T-helper 2 cell treated with Interferon-gamma antibody and Interleukin-4, amounts not matched to agents 5 μg/mL and 100 μg/mL, for 36 hours (primary cell): ENCODE measurements at regions not wholly inside any gene's neighbourhood (a gene's known extent, or its start where the extent isn't known, plus 50 kb on each side); places are given as distances from the start of the nearest gene placed in this dataset.
"Not testable (repeated sequence)": the region's sequence is repeated elsewhere in the genome, so short reads cannot be mapped to it uniquely, and the experiment has no call there.

Source experiments
- DNase-seq: peaks from one replicate; pipeline ENCODE4 v3.0.0; 2021; ENCODE audit warnings: low spot score
- H3K27ac Mint-ChIP-seq: one replicate; pipeline ENCODE4 v1.8.0; 2021; ENCODE audit warnings: mild to moderate bottlenecking, mixed read lengths
- H3K27me3 Mint-ChIP-seq: one replicate; pipeline ENCODE4 v1.8.0; 2021; ENCODE audit warnings: low read depth, mixed read lengths
- H3K36me3 Mint-ChIP-seq: one replicate; pipeline ENCODE4 v1.8.0; 2021; ENCODE audit warnings: low read depth, mixed read lengths
- H3K4me1 Mint-ChIP-seq: one replicate; pipeline ENCODE4 v1.8.0; 2021; ENCODE audit warnings: low read depth, mixed read lengths
- H3K4me3 Mint-ChIP-seq: one replicate; pipeline ENCODE4 v1.8.0; 2022; ENCODE audit warnings: mild to moderate bottlenecking, moderate library complexity, mixed read lengths
- H3K9me3 Mint-ChIP-seq: one replicate; pipeline ENCODE4 v1.8.0; 2021; ENCODE audit warnings: mixed read lengths

DNA sequence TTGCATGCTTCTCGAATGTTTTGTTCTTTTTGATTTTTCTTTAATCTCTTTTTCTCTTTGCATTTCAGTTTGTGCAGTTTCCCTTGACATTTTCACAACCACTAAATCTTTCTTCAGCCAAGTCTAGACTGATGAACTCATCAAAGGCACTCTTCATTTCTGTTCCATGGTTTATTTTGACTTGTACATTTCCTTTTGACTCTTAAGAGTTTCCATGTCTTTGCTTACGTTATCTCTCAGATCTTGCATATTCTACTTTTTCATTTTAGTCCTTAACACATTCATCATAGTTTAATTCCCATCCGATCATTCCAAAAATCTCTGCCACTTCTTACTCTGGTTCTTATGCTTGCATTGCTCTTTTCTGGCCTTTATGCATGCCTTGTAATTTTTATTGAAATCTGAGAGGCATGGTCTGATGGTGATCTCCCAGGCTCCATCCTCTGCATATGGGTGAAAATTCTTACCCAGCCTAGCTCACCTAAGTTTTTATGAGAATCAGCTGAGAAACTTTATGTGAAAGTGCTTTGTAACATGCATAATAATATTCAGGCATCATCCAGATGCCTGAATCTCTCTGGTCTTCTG is 202.8 kb upstream of the IGFBP3 start:
- H3K9me3 Mint-ChIP-seq: no peaks in the 10 kb centered on the region

DNA sequence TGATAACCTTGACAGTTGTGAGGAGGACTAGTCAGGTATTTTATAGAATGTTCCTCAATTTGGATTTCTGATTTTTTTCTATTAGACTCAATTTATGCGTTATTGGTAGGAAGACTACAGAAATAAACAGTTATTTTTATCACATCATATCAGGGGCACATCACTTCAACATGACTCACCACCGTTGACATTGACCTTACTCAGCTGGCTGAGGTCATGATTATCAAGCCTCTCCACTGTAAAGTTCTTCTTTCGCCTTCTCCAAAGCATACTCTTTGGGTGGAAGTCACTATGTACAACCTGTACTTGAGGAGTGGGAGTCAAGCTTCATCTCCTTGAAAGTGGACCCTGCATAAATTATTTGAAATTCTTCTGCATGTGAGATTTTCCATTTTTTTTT is 194.3 kb upstream of the IGFBP3 start:
- Mint-ChIP-seq H3K4me3 (no peak overlapping the region), H3K27me3 (no peaks in the 10 kb centered on the region), H3K9me3 (no peaks in the 10 kb centered on the region), H3K36me3 (no peaks in the 10 kb centered on the region), H3K4me1 (no peaks in the 10 kb centered on the region), H3K27ac (no peak overlapping the region)
- DNase-seq: no peak

More for the DNA sequence above, 202.8 kb upstream of the IGFBP3 start:
- no peak for DNase-seq
- H3K36me3 Mint-ChIP-seq: no peaks in the 10 kb centered on the region
- H3K27ac Mint-ChIP-seq: no peak overlapping the region
- no peaks in the 10 kb centered on the region for H3K27me3 Mint-ChIP-seq
- no peaks in the 10 kb centered on the region for H3K4me1 Mint-ChIP-seq
- H3K4me3 Mint-ChIP-seq: no peak overlapping the region

DNA sequence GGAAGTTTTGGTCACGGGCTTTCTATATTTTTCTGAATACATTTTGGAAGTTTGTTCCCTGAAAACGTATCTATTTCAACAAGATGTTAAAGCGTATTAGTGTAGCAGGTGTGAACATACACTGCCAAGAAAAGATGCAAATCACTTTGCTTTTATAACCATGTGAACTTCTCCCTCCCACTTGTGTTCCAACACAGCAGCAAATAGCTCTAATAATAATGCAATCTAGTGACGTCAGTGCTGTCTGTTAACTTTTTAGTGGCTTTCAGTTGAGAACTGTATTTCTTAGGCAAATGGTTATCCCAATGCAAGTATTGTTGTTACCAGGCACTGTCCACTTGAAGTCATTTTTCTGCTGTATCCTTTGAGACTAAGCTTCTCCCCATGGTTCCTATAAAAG is 188.4 kb upstream of the IGFBP3 start:
- no peaks in the 10 kb centered on the region for H3K9me3 Mint-ChIP-seq
- no peak overlapping the region for H3K4me3 Mint-ChIP-seq
- no peak overlapping the region for H3K27ac Mint-ChIP-seq
- H3K27me3 Mint-ChIP-seq: no peaks in the 10 kb centered on the region
- DNase-seq: no peak
- H3K36me3 Mint-ChIP-seq: no peaks in the 10 kb centered on the region
- no peaks in the 10 kb centered on the region for H3K4me1 Mint-ChIP-seq

DNA sequence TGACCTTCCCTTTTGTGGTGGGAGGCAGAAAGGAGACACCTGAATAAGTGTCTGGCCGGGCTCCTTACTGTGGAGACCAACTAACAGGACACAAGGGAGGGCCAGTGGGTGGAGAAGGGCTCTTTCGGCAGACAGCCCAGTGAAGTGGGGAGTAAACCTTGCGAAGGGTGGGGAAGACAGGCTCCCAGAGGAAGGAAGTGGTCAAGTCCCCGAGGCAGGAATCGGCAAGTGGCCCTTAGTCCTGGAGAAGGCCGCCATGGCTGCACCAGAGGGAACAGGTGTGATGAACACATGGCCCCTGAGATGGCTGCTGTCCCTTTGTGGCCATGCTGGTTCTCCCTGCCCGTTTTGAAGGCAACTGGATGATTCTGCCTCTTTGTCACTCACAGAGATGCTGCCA is 187.2 kb upstream of the IGFBP3 start:
- no peaks in the 10 kb centered on the region for H3K36me3 Mint-ChIP-seq
- no peak overlapping the region for H3K27ac Mint-ChIP-seq
- no peaks in the 10 kb centered on the region for H3K4me1 Mint-ChIP-seq
- H3K9me3 Mint-ChIP-seq: no peaks in the 10 kb centered on the region
- H3K27me3 Mint-ChIP-seq: no peaks in the 10 kb centered on the region
- no peak for DNase-seq
- H3K4me3 Mint-ChIP-seq: no peak overlapping the region

DNA sequence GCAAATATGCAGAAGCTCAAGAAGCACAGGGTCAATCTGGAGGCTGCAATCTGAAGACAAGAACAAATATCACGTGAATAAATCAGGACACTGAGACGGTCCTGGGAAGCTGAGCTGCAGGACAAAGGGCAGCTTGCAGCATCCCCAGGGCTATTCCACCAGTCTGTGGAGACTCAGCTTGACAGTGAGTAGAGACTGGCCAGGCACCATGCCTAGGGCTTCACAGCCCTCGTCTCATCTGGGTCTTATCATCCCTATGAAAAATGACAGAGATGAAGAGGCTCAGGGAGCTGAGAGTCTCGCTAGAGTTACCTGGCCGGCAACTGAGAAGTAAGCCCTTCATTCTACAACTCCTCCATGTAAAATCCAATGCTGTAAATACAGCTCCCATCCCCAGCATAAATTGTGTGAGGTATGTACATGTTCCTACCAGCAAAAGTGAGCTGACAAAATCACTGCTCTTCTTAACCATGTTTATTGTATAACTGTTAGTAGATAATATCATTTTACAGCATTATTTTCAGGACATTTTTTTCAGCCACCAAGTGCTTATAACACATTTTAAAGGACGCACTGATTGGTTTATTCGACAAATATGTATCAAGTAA is 186.6 kb upstream of the IGFBP3 start:
- Mint-ChIP-seq H3K27me3 (no peaks in the 10 kb centered on the region), H3K27ac (no peak overlapping the region), H3K4me3 (no peak overlapping the region), H3K4me1 (no peaks in the 10 kb centered on the region), H3K9me3 (no peaks in the 10 kb centered on the region), H3K36me3 (no peaks in the 10 kb centered on the region)
- DNase-seq: no peak

DNA sequence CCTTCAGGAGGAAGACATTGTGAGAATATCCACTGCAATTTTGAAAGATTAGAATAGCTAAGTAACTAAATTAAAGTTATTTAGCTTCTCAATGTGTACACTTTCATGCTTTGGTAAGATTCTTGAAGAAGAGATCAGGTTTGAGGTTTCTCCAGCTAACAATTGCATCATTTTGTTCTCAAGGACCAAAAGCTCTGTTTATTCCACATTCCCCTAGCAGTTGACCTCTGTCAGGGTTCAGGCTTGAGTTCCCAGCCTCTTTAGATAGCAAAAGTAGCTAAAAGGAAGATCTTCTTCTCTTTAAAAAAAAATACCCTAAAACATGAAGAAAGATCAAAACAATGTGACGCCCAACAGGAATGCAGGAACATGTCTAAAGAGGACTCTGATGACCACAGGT is 179.4 kb upstream of the IGFBP3 start:
- no peaks in the 10 kb centered on the region for H3K27me3 Mint-ChIP-seq
- H3K27ac Mint-ChIP-seq: no peak overlapping the region
- no peak for DNase-seq
- no peaks in the 10 kb centered on the region for H3K9me3 Mint-ChIP-seq
- H3K4me1 Mint-ChIP-seq: no peaks in the 10 kb centered on the region
- H3K36me3 Mint-ChIP-seq: no peaks in the 10 kb centered on the region
- H3K4me3 Mint-ChIP-seq: no peak overlapping the region

DNA sequence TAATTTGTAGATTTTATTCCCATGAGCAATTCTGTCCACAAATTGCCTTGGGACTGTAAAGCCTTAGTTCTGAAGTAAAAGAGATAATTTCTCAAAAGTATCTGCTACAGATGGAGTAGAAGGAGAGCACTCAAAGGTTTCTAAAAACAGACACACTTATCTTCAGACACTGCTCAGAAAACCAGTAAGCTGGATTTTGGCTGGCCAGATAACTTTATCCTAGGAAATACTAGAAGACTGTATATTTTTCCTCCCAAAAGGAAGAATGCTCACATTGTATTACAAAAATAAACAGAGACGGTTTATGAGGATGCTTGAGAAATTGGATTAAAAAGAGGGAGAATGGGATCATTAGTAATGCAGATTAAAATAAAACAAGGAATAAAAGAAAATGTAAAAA is 178.0 kb upstream of the IGFBP3 start:
- no peak overlapping the region for H3K4me3 Mint-ChIP-seq
- no peaks in the 10 kb centered on the region for H3K9me3 Mint-ChIP-seq
- H3K27me3 Mint-ChIP-seq: no peaks in the 10 kb centered on the region
- no peaks in the 10 kb centered on the region for H3K36me3 Mint-ChIP-seq
- DNase-seq: no peak
- H3K4me1 Mint-ChIP-seq: no peaks in the 10 kb centered on the region
- no peak overlapping the region for H3K27ac Mint-ChIP-seq

DNA sequence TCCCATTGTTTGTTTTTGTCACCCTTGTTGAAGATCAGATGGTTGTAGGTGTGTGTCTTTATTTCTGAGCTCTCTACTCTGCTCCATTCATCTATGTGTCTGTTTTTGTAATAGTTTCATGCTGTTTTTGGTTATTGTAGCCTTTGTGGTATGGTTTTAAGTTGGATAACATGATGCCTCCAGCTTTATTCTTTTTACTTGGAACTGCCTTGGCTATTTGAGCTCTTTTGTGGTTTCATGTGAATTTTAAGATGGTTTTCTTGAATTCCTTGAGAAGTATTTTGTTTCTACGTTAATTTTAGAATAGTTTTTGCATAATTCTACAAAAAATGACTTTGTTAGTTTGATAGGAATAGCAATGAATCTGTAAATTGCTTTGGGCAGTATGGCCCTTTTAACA is 170.0 kb upstream of the IGFBP3 start:
- no peak overlapping the region for H3K4me3 Mint-ChIP-seq
- no peaks in the 10 kb centered on the region for H3K36me3 Mint-ChIP-seq
- peaks cover 5% of the 10 kb centered on the region for H3K9me3 Mint-ChIP-seq
- H3K27ac Mint-ChIP-seq: no peak overlapping the region
- H3K27me3 Mint-ChIP-seq: no peaks in the 10 kb centered on the region
- DNase-seq: no peak
- H3K4me1 Mint-ChIP-seq: no peaks in the 10 kb centered on the region

DNA sequence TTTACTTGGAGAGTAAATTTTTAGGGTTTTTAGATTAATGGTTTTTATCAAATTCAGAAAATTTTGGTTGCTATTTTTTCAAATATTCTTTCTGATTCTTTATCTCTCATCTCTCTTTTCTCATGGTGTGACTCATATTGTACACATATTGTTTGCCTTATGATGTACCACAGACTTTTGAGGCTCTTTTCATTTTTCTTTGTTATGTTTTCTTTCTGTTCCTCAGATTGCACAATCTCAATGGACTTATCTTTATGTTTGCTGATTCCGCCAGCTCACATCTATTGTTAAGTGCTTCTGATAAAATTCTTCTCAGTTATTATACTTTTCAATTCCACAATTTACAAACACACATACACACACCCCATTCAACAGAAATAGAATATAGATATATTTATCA is 168.2 kb upstream of the IGFBP3 start:
- Mint-ChIP-seq H3K9me3 (peaks cover 5% of the 10 kb centered on the region), H3K4me3 (no peak overlapping the region), H3K27me3 (no peaks in the 10 kb centered on the region), H3K36me3 (no peaks in the 10 kb centered on the region), H3K4me1 (no peaks in the 10 kb centered on the region), H3K27ac (no peak overlapping the region)
- no peak for DNase-seq

DNA sequence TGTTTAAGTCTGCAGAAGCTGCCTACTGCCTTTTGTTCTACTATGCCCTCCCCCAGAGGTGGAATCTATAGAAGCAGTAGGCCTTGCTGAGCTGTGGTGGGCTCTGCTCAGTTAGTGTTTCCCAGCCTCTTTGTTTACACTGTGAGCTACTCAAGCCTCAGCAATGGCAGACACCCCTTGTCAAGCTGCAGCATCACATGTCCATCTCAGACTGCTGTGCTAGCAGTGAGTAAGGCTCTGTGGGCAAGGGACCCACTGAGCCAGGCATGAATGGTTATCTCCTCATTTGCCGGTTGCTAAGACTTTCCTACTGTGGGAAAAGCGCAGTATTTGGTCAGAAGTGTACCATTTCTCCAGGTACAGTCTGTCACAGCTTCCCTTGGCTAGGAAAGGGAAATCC is 167.4 kb upstream of the IGFBP3 start:
- H3K4me3 Mint-ChIP-seq, H3K36me3 Mint-ChIP-seq, H3K4me1 Mint-ChIP-seq, DNase-seq, H3K9me3 Mint-ChIP-seq, H3K27ac Mint-ChIP-seq, H3K27me3 Mint-ChIP-seq: not testable (repeated sequence)

DNA sequence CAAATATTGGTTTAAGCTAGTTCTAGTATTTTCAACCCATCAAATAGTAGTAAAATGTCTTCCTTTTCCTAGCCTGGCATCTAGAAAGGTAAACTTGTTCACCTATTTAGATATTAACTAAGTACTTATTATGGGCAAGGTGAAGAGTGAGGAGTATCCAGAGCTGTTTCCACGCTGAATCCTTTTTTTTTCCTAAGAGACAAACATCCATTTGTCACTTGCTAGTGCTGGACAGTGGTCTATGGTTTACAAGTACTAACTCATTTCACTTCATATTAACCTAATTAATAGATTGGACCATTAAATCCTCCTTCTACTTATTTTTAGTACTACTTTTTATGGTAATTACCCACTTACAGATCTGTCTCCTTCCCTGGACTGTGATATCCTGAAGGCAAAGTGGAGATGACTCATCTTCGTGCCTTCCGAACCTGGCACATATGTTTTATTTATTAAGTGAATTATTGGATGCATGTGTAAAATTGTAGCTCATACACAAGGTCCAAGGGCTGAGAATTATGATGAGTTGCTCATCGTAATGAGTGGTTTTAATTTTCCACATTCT is 159.6 kb upstream of the IGFBP3 start:
- no peak overlapping the region for H3K4me3 Mint-ChIP-seq
- H3K9me3 Mint-ChIP-seq: no peaks in the 10 kb centered on the region
- no peaks in the 10 kb centered on the region for H3K36me3 Mint-ChIP-seq
- no peaks in the 10 kb centered on the region for H3K27me3 Mint-ChIP-seq
- no peak overlapping the region for H3K27ac Mint-ChIP-seq
- DNase-seq: no peak
- H3K4me1 Mint-ChIP-seq: no peaks in the 10 kb centered on the region

DNA sequence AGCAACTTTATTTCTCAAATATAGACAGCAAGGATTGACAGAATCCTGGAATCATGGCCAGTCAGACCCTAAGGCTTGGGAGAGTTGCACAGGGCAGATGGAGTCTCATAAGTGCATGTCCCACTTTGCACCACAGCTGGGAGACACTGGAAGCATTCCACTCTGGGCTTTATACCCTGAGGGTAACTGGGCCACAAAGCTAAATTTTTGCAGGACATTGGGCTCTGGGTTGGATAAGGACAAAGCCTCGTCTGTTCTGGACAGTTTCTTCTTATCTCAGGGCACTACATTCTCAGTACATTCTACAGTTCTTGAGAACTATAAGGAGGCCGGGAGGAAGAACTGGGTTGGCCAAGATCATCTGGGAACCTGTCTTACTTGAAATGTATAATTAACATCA is 158.3 kb upstream of the IGFBP3 start:
- no peak for DNase-seq
- Mint-ChIP-seq H3K9me3 (no peaks in the 10 kb centered on the region), H3K4me3 (no peak overlapping the region), H3K27me3 (no peaks in the 10 kb centered on the region), H3K36me3 (no peaks in the 10 kb centered on the region), H3K4me1 (no peaks in the 10 kb centered on the region), H3K27ac (no peak overlapping the region)

DNA sequence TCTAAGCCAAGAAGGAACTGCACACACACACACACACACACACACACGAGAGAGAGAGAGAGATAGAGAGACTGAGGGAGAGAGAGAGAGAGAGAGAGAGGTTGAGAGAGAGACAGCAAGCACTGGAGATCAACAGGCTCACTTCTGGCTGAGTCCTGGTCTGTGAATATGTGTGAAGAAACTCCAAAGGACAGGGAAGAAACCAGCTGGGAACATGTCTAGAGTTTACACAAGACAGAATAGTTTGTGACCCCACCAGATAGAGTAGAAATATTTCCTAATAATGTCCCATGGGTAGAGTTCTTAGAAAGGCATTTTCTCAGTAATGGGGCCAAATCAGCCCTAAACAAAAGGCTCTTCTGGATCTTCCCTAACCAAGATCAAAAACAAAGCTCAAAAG is 155.5 kb upstream of the IGFBP3 start:
- no peak for DNase-seq
- no peaks in the 10 kb centered on the region for H3K27me3 Mint-ChIP-seq
- no peaks in the 10 kb centered on the region for H3K36me3 Mint-ChIP-seq
- no peaks in the 10 kb centered on the region for H3K4me1 Mint-ChIP-seq
- no peak overlapping the region for H3K27ac Mint-ChIP-seq
- no peaks in the 10 kb centered on the region for H3K9me3 Mint-ChIP-seq
- no peak overlapping the region for H3K4me3 Mint-ChIP-seq

DNA sequence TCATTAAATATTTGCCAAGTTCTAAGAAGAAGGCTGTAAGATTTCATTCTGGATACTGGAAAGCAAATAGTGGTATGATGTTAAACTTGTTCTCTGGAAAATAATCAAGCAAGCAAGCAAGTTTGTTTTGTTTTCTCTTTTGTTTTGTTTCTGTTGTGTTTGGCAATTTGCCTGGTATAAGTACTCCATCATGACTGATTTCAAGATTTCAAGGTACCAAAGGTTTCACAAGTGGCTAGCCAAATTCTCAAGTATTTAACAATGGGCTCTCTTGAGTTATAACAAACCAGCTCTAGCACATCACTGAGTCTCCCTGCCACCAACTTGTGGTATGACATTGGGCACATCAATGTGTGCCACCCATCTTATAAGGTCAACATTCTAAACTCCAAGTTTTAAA is 151.7 kb upstream of the IGFBP3 start:
- no peaks in the 10 kb centered on the region for H3K27me3 Mint-ChIP-seq
- no peak for DNase-seq
- no peak overlapping the region for H3K4me3 Mint-ChIP-seq
- H3K27ac Mint-ChIP-seq: no peak overlapping the region
- H3K36me3 Mint-ChIP-seq: no peaks in the 10 kb centered on the region
- no peaks in the 10 kb centered on the region for H3K4me1 Mint-ChIP-seq
- no peaks in the 10 kb centered on the region for H3K9me3 Mint-ChIP-seq

DNA sequence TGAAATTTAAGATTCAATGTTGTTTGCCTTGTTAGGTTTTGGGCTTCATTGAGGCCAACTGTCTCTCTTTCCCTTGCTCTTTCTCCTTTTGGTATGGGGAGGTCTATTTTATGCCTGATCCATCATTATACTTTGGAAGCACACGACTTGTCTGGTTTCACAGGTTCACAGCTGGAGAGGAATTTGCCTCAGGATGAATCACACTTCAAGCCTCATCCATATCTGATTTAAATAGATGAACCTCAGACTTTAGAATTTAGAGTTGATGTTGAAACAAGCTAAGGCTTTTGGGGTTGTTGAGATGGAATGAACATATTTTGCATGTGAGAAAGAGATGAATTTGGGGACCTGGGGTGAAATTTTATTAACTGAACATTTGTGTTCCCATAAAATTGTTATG is 150.5 kb upstream of the IGFBP3 start:
- Mint-ChIP-seq H3K4me3 (no peak overlapping the region), H3K27me3 (no peaks in the 10 kb centered on the region), H3K4me1 (no peaks in the 10 kb centered on the region), H3K36me3 (no peaks in the 10 kb centered on the region), H3K9me3 (no peaks in the 10 kb centered on the region), H3K27ac (no peak overlapping the region)
- DNase-seq: no peak
